ENCODE measurements at regions not wholly inside any gene's neighbourhood (a gene's known extent, or its start where the extent isn't known, plus 50 kb on each side); places are given as distances from the start of the nearest gene placed in this dataset.

- ATAC-seq (ENCODE audit: low read depth) = no peak
- no peak overlapping the region for H3K27ac ChIP-seq (ENCODE audit: poor library complexity, severe bottlenecking)
- H3K27me3 ChIP-seq (ENCODE audit: insufficient read depth, poor library complexity, severe bottlenecking) = no peaks in the 10 kb centered on the region
Measured at GRCh38 chr22:48585916-48586798, 1241.5 kb downstream of the BRD1 start.

GRCh38 chr22:48584170-48584569 lies 1243.5 kb downstream of the BRD1 start:
- TF ChIP-seq CTCF (IDR thresholded peaks at IDR 0.05; ENCODE audit: poor library complexity, severe bottlenecking) = no peak
- Histone ChIP-seq H3K27me3 (ENCODE audit: insufficient read depth, poor library complexity, severe bottlenecking) (no peaks in the 10 kb centered on the region), H3K4me3 (ENCODE audit: severe bottlenecking) (no peak overlapping the region)

More at GRCh38 chr22:48585916-48586798, 1241.5 kb downstream of the BRD1 start:
- Histone ChIP-seq H3K9me3 (ENCODE audit: severe bottlenecking) (no peaks in the 10 kb centered on the region), H3K4me3 (ENCODE audit: severe bottlenecking) (no peak overlapping the region), H3K4me1 (ENCODE audit: insufficient read depth, poor library complexity, severe bottlenecking) (no peaks in the 10 kb centered on the region), H3K36me3 (ENCODE audit: low read depth) (no peaks in the 10 kb centered on the region)
- TF ChIP-seq CTCF (IDR thresholded peaks at IDR 0.05; ENCODE audit: poor library complexity, severe bottlenecking) = no peak
- DNase-seq (ENCODE audit: low spot score) = no peak

GRCh38 chr22:48581796-48582469 lies 1245.7 kb downstream of the BRD1 start:
- Histone ChIP-seq H3K4me3 (ENCODE audit: severe bottlenecking) (no peak overlapping the region), H3K36me3 (ENCODE audit: low read depth) (no peaks in the 10 kb centered on the region), H3K9me3 (ENCODE audit: severe bottlenecking) (no peaks in the 10 kb centered on the region), H3K27ac (ENCODE audit: poor library complexity, severe bottlenecking) (no peak overlapping the region), H3K27me3 (ENCODE audit: insufficient read depth, poor library complexity, severe bottlenecking) (peaks cover 6% of the 10 kb centered on the region), H3K4me1 (ENCODE audit: insufficient read depth, poor library complexity, severe bottlenecking) (no peaks in the 10 kb centered on the region)
- no peak for TF ChIP-seq CTCF (IDR thresholded peaks at IDR 0.05; ENCODE audit: poor library complexity, severe bottlenecking)
- DNase-seq (ENCODE audit: low spot score) = no peak
- peak; percentile 52; the same call in 1 of the 3 replicates for ATAC-seq (ENCODE audit: low read depth)

More at GRCh38 chr22:48584170-48584569, 1243.5 kb downstream of the BRD1 start:
- Histone ChIP-seq H3K27ac (ENCODE audit: poor library complexity, severe bottlenecking) (no peak overlapping the region), H3K9me3 (ENCODE audit: severe bottlenecking) (no peaks in the 10 kb centered on the region), H3K4me1 (ENCODE audit: insufficient read depth, poor library complexity, severe bottlenecking) (no peaks in the 10 kb centered on the region), H3K36me3 (ENCODE audit: low read depth) (no peaks in the 10 kb centered on the region)
- no peak for DNase-seq (ENCODE audit: low spot score)
- ATAC-seq (ENCODE audit: low read depth) = no peak

- no peaks in the 10 kb centered on the region for H3K9me3 ChIP-seq (ENCODE audit: severe bottlenecking)
- H3K27ac ChIP-seq (ENCODE audit: poor library complexity, severe bottlenecking) = no peak overlapping the region
- peaks cover 6% of the 10 kb centered on the region for H3K27me3 ChIP-seq (ENCODE audit: insufficient read depth, poor library complexity, severe bottlenecking)
- DNase-seq (ENCODE audit: low spot score) (no peak), ATAC-seq (ENCODE audit: low read depth) (no peak; the same call in 2 of the 3 replicates)
- no peak for TF ChIP-seq CTCF (IDR thresholded peaks at IDR 0.05; ENCODE audit: poor library complexity, severe bottlenecking)
- no peaks in the 10 kb centered on the region for H3K36me3 ChIP-seq (ENCODE audit: low read depth)
- H3K4me3 ChIP-seq (ENCODE audit: severe bottlenecking) = no peak overlapping the region
- H3K4me1 ChIP-seq (ENCODE audit: insufficient read depth, poor library complexity, severe bottlenecking) = no peaks in the 10 kb centered on the region
Measured at GRCh38 chr22:48581205-48581766, 1246.4 kb downstream of the BRD1 start.
